HL-60 (cell line): ENCODE measurements at regions not wholly inside any gene's neighbourhood (a gene's known extent, or its start where the extent isn't known, plus 50 kb on each side); places are given as distances from the start of the nearest gene placed in this dataset.

Experiments used
- DNase-seq, 2 experiments: peaks; one replicate each; pipeline ENCODE4 v3.0.0-alpha.2; 2010 to 2020; ENCODE audit warnings: low read depth in 1 of 2, low spot score in 1 of 2
- H3K27ac ChIP-seq: fragments of 250-450 bp; sonication (Bioruptor Pico); replicated peaks from 2 replicates; pipeline ENCODE4 v1.5.1; 2020; ENCODE audit warnings: mild to moderate bottlenecking, moderate library complexity
- H3K27me3 ChIP-seq: fragments of 250-450 bp; sonication (Bioruptor Pico); 2 replicates; pipeline ENCODE4 v1.5.1; 2021; ENCODE audit warnings: mild to moderate bottlenecking, moderate library complexity; ENCODE audit not compliant: insufficient read depth, poor library complexity, severe bottlenecking
- H3K4me3 ChIP-seq: replicated peaks from 2 replicates; pipeline ENCODE4 v1.5.1; 2011; ENCODE audit warnings: mild to moderate bottlenecking, control low read depth, low read length; ENCODE audit not compliant: insufficient read depth
- GABPA ChIP-seq: IDR thresholded peaks from 2 replicates; pipeline ENCODE4 v1.6.1; 2012; ENCODE audit warnings: low read depth
- POLR2AphosphoS5 ChIP-seq: IDR thresholded peaks from 2 replicates; pipeline ENCODE4 v1.6.1; 2012; ENCODE audit warnings: low read depth
- SPI1 ChIP-seq: IDR thresholded peaks from 2 replicates; pipeline ENCODE4 v1.6.1; 2012; ENCODE audit warnings: low read depth, mild to moderate bottlenecking, borderline replicate concordance
- TF ChIP-seq, protein P1 (sequence below): IDR thresholded peaks from one replicate; pipeline ENCODE4 v1.5.1; 2011; ENCODE audit warnings: low read length, control low read depth, inconsistent platforms; ENCODE audit not compliant: insufficient read depth
- TF ChIP-seq, protein P2 (sequence below): IDR thresholded peaks from 2 replicates; pipeline ENCODE4 v1.6.1; 2012; ENCODE audit warnings: low read depth; ENCODE audit not compliant: insufficient replicate concordance

- no peak for DNase-seq
These were observed 691.6 kb downstream of the ZNF385D start for GRCh38 chr3:21059404-21059803.

DNA sequence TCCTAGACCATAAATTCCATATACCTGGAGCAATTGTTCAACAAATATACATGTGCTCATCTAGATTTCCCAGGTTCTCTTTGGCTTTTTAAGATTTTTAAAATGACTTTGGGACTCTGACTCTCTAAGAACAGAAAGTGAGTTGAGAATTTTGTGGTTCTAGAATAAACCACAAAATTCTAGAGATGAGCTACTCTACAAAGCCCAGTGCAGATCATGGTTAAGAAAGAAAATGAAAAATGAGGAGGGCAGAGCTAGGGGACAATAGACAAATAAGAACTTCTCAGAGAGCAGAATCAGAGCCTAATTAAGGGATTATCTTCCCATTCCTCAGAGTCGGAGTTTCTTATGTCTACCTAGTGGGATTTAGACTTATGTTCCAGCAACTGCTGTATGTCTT, 694.7 kb downstream of the ZNF385D start:
- TF ChIP-seq POLR2AphosphoS5 (no peak), GABPA (no peak), SPI1 (no peak)
- TF ChIP-seq, protein P1, sequence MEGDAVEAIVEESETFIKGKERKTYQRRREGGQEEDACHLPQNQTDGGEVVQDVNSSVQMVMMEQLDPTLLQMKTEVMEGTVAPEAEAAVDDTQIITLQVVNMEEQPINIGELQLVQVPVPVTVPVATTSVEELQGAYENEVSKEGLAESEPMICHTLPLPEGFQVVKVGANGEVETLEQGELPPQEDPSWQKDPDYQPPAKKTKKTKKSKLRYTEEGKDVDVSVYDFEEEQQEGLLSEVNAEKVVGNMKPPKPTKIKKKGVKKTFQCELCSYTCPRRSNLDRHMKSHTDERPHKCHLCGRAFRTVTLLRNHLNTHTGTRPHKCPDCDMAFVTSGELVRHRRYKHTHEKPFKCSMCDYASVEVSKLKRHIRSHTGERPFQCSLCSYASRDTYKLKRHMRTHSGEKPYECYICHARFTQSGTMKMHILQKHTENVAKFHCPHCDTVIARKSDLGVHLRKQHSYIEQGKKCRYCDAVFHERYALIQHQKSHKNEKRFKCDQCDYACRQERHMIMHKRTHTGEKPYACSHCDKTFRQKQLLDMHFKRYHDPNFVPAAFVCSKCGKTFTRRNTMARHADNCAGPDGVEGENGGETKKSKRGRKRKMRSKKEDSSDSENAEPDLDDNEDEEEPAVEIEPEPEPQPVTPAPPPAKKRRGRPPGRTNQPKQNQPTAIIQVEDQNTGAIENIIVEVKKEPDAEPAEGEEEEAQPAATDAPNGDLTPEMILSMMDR: no peak
- TF ChIP-seq, protein P2, sequence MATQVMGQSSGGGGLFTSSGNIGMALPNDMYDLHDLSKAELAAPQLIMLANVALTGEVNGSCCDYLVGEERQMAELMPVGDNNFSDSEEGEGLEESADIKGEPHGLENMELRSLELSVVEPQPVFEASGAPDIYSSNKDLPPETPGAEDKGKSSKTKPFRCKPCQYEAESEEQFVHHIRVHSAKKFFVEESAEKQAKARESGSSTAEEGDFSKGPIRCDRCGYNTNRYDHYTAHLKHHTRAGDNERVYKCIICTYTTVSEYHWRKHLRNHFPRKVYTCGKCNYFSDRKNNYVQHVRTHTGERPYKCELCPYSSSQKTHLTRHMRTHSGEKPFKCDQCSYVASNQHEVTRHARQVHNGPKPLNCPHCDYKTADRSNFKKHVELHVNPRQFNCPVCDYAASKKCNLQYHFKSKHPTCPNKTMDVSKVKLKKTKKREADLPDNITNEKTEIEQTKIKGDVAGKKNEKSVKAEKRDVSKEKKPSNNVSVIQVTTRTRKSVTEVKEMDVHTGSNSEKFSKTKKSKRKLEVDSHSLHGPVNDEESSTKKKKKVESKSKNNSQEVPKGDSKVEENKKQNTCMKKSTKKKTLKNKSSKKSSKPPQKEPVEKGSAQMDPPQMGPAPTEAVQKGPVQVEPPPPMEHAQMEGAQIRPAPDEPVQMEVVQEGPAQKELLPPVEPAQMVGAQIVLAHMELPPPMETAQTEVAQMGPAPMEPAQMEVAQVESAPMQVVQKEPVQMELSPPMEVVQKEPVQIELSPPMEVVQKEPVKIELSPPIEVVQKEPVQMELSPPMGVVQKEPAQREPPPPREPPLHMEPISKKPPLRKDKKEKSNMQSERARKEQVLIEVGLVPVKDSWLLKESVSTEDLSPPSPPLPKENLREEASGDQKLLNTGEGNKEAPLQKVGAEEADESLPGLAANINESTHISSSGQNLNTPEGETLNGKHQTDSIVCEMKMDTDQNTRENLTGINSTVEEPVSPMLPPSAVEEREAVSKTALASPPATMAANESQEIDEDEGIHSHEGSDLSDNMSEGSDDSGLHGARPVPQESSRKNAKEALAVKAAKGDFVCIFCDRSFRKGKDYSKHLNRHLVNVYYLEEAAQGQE: no peak
- no peaks in the 10 kb centered on the region for H3K27me3 ChIP-seq

More at GRCh38 chr3:21059404-21059803, 691.6 kb downstream of the ZNF385D start:
- Histone ChIP-seq H3K4me3 (no peak overlapping the region), H3K27me3 (no peaks in the 10 kb centered on the region), H3K27ac (no peak overlapping the region)
- TF ChIP-seq SPI1 (no peak), GABPA (no peak), POLR2AphosphoS5 (no peak)
- TF ChIP-seq, protein P2: no peak
- TF ChIP-seq, protein P1: no peak

GRCh38 chr3:21055015-21055414, 696.0 kb downstream of the ZNF385D start:
- TF ChIP-seq, protein P1: no peak
- TF ChIP-seq, protein P2: no peak
- no peak for TF ChIP-seq GABPA
- no peak for TF ChIP-seq SPI1
- TF ChIP-seq POLR2AphosphoS5: no peak
- no peak for DNase-seq
- Histone ChIP-seq H3K27ac (no peak overlapping the region), H3K4me3 (no peak overlapping the region), H3K27me3 (no peaks in the 10 kb centered on the region)

More for the DNA sequence above, 694.7 kb downstream of the ZNF385D start:
- Histone ChIP-seq H3K27ac (no peak overlapping the region), H3K4me3 (no peak overlapping the region)
- DNase-seq: no peak
